Loucy (cell line): ENCODE measurements at regions not wholly inside any gene's neighbourhood (a gene's known extent, or its start where the extent isn't known, plus 50 kb on each side); places are given as distances from the start of the nearest gene placed in this dataset.

Experiments
- H2AFZ ChIP-seq: fragments of 200-600 bp; sonication (generic); 2 replicates; pipeline ENCODE4 v1.6.0; 2016; ENCODE audit warnings: antibody characterized with exemption, mild to moderate bottlenecking, low read length, moderate library complexity
- H3F3A ChIP-seq: fragments of 200-600 bp; 2 replicates; pipeline ENCODE4 v1.6.0; 2016; ENCODE audit warnings: antibody characterized with exemption, low read depth, mild to moderate bottlenecking
- H3K27me3 ChIP-seq: fragments of 200-600 bp; sonication (generic); 2 replicates; pipeline ENCODE4 v1.6.1; 2014; ENCODE audit warnings: low read length, mild to moderate bottlenecking; ENCODE audit not compliant: insufficient read depth, poor library complexity, severe bottlenecking
- H3K36me3 ChIP-seq: fragments of 200-600 bp; sonication (generic); 2 replicates; pipeline ENCODE4 v1.6.1; 2016; ENCODE audit warnings: low read length; ENCODE audit not compliant: insufficient read depth
- H3K4me1 ChIP-seq: fragments of 200-600 bp; sonication (generic); 2 replicates; pipeline ENCODE4 v1.5.1; 2014; ENCODE audit warnings: low read length, mild to moderate bottlenecking; ENCODE audit not compliant: insufficient read depth, poor library complexity, severe bottlenecking
- H3K4me2 ChIP-seq: fragments of 200-600 bp; sonication (generic); 2 replicates; pipeline ENCODE4 v1.6.0; 2014; ENCODE audit warnings: antibody characterized with exemption, low read length, low read depth, mild to moderate bottlenecking; ENCODE audit not compliant: poor library complexity, severe bottlenecking
- H3K4me3 ChIP-seq: fragments of 200-600 bp; sonication (generic); 2 replicates; pipeline ENCODE4 v1.5.1; 2014; ENCODE audit warnings: low read length, mild to moderate bottlenecking, mixed read lengths; ENCODE audit not compliant: poor library complexity, severe bottlenecking
- H3K79me2 ChIP-seq: fragments of 200-600 bp; sonication (generic); 2 replicates; pipeline ENCODE4 v1.6.1; 2014; ENCODE audit warnings: low read length; ENCODE audit not compliant: insufficient read depth
- H3K9ac ChIP-seq: fragments of 200-600 bp; sonication (generic); 2 replicates; pipeline ENCODE4 v1.6.0; 2014; ENCODE audit warnings: mild to moderate bottlenecking, low read depth, low read length, moderate library complexity; ENCODE audit not compliant: poor library complexity, severe bottlenecking
- H3K9me2 ChIP-seq: fragments of 200-600 bp; sonication (generic); replicated peaks from 2 replicates; pipeline ENCODE4 v1.6.1; 2016; ENCODE audit warnings: low read depth, low read length, mixed read lengths
- H3K9me3 ChIP-seq: fragments of 200-600 bp; sonication (generic); 2 replicates; pipeline ENCODE4 v1.6.1; 2014; ENCODE audit warnings: mild to moderate bottlenecking, antibody characterized with exemption, low read length, low read depth; ENCODE audit not compliant: insufficient read depth
- H4K20me1 ChIP-seq: fragments of 200-600 bp; sonication (generic); 2 replicates; pipeline ENCODE4 v1.6.0; 2014; ENCODE audit warnings: antibody characterized with exemption, low read length, mild to moderate bottlenecking; ENCODE audit not compliant: insufficient read depth, poor library complexity, severe bottlenecking
- EZH2phosphoT487 ChIP-seq: fragments of 200-600 bp; IDR thresholded peaks from 2 replicates; pipeline ENCODE4 v1.6.1; 2018; ENCODE audit warnings: antibody characterized with exemption, mild to moderate bottlenecking, moderate library complexity, borderline replicate concordance
- TF ChIP-seq, protein P1 (sequence below): fragments of 200-600 bp; sonication (generic); conservative IDR thresholded peaks from 2 replicates; pipeline ENCODE4 v1.5.1; 2014; ENCODE audit warnings: mild to moderate bottlenecking, antibody characterized with exemption, low read length

GRCh38 chr22:27672721-27673418 lies 128.7 kb downstream of the MN1 start:
- no peaks in the 10 kb centered on the region for H3K9me2 ChIP-seq
- H3K4me1 ChIP-seq = peaks cover 36% of the 10 kb centered on the region
- no peaks in the 10 kb centered on the region for H3K79me2 ChIP-seq
- H3K9ac ChIP-seq = no peak overlapping the region
- no peak overlapping the region for H3K4me2 ChIP-seq
- no peaks in the 10 kb centered on the region for H3K36me3 ChIP-seq
- H3K27me3 ChIP-seq = no peaks in the 10 kb centered on the region
- H3K4me3 ChIP-seq = no peak overlapping the region
- TF ChIP-seq, protein P1, sequence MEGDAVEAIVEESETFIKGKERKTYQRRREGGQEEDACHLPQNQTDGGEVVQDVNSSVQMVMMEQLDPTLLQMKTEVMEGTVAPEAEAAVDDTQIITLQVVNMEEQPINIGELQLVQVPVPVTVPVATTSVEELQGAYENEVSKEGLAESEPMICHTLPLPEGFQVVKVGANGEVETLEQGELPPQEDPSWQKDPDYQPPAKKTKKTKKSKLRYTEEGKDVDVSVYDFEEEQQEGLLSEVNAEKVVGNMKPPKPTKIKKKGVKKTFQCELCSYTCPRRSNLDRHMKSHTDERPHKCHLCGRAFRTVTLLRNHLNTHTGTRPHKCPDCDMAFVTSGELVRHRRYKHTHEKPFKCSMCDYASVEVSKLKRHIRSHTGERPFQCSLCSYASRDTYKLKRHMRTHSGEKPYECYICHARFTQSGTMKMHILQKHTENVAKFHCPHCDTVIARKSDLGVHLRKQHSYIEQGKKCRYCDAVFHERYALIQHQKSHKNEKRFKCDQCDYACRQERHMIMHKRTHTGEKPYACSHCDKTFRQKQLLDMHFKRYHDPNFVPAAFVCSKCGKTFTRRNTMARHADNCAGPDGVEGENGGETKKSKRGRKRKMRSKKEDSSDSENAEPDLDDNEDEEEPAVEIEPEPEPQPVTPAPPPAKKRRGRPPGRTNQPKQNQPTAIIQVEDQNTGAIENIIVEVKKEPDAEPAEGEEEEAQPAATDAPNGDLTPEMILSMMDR = no peak
- no peak for TF ChIP-seq EZH2phosphoT487
- no peaks in the 10 kb centered on the region for H4K20me1 ChIP-seq
- H2AFZ ChIP-seq = no peak overlapping the region
- no peaks in the 10 kb centered on the region for H3K9me3 ChIP-seq
- no peaks in the 10 kb centered on the region; the same call in 1 of the 2 replicates for H3F3A ChIP-seq

GRCh38 chr22:27673839-27674238 lies 127.7 kb downstream of the MN1 start:
- Histone ChIP-seq H3K79me2 (no peaks in the 10 kb centered on the region), H3K27me3 (no peaks in the 10 kb centered on the region), H3K4me2 (no peak overlapping the region), H3K9me3 (no peaks in the 10 kb centered on the region), H3K9ac (no peak overlapping the region), H3F3A (no peaks in the 10 kb centered on the region; the same call in 1 of the 2 replicates), H3K9me2 (no peaks in the 10 kb centered on the region), H4K20me1 (no peaks in the 10 kb centered on the region), H3K4me3 (no peak overlapping the region), H2AFZ (no peak overlapping the region), H3K4me1 (peaks cover 36% of the 10 kb centered on the region), H3K36me3 (no peaks in the 10 kb centered on the region)
- TF ChIP-seq EZH2phosphoT487 = no peak
- TF ChIP-seq, protein P1 = no peak

DNA sequence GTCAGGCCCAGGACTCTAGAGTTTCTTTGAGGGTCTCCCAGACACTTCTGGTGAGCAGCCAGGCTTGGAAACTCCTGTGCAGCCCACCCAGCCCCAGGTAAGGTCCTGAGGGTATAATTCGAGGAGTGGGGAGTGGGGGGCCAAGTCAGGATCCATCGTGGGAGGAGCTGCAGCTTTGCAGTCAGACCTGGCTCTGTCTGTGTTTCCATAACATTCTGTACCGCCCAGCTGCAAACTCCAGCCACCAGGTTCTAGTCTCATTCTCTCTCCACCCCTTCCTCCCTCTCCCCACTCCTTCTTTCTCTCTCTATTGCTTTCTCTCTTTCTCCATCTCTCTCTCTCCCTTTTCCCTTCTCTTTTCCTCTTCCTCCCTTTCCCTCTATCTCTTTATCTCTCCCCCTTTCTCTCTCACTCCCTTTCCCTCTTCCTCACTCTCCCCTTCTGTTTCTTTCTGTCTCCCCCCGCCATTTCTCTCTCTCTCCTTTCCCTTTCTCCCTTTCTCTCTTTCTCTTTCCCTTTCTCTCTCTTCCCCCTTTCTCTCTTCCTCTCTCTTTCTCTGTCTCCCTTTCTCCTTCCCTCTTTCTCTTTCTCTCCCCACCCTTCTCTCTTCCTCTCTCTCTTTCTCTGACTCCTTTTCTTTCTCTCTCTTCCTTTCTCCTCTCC lies 127.2 kb downstream of the MN1 start:
- Histone ChIP-seq H3K27me3 (no peaks in the 10 kb centered on the region), H2AFZ (peak overlapping the region; percentile 41; the same call in 1 of the 2 replicates), H3K4me3 (no peak overlapping the region), H3F3A (no peaks in the 10 kb centered on the region; the same call in 1 of the 2 replicates), H3K4me2 (no peak overlapping the region), H3K9ac (no peak overlapping the region), H3K36me3 (no peaks in the 10 kb centered on the region), H3K4me1 (peaks cover 35% of the 10 kb centered on the region), H3K9me2 (no peaks in the 10 kb centered on the region), H4K20me1 (no peaks in the 10 kb centered on the region), H3K9me3 (no peaks in the 10 kb centered on the region), H3K79me2 (no peaks in the 10 kb centered on the region)
- TF ChIP-seq, protein P1 = no peak
